HUES48 (cell line): ENCODE measurements at regions not wholly inside any gene's neighbourhood (a gene's known extent, or its start where the extent isn't known, plus 50 kb on each side); places are given as distances from the start of the nearest gene placed in this dataset.

ENCODE experiments used
- H3K27ac ChIP-seq: one replicate; pipeline ENCODE4 v1.7.0; 2013; ENCODE audit warnings: low read depth, low read length, inconsistent platforms
- H3K27me3 ChIP-seq: 2 replicates; pipeline ENCODE4 v1.6.1; 2013; ENCODE audit warnings: mild to moderate bottlenecking, low read length; ENCODE audit not compliant: control insufficient read depth, insufficient read depth
- H3K36me3 ChIP-seq: 2 replicates; pipeline ENCODE4 v1.6.1; 2013; ENCODE audit warnings: low read length; ENCODE audit not compliant: control insufficient read depth, insufficient read depth
- H3K4me1 ChIP-seq: 2 replicates; pipeline ENCODE4 v1.6.1; 2013; ENCODE audit warnings: mild to moderate bottlenecking, low read length; ENCODE audit not compliant: control insufficient read depth, insufficient read depth
- H3K4me3 ChIP-seq: 2 replicates; pipeline ENCODE4 v1.5.1; 2013; ENCODE audit warnings: mild to moderate bottlenecking, low read depth, low read length
- H3K9ac ChIP-seq: 2 replicates; pipeline ENCODE4 v1.6.1; 2013; ENCODE audit warnings: mild to moderate bottlenecking, low read depth, low read length, moderate library complexity
- H3K9me3 ChIP-seq: 2 replicates; pipeline ENCODE4 v1.6.1; 2013; ENCODE audit warnings: low read length; ENCODE audit not compliant: control insufficient read depth, insufficient read depth

DNA sequence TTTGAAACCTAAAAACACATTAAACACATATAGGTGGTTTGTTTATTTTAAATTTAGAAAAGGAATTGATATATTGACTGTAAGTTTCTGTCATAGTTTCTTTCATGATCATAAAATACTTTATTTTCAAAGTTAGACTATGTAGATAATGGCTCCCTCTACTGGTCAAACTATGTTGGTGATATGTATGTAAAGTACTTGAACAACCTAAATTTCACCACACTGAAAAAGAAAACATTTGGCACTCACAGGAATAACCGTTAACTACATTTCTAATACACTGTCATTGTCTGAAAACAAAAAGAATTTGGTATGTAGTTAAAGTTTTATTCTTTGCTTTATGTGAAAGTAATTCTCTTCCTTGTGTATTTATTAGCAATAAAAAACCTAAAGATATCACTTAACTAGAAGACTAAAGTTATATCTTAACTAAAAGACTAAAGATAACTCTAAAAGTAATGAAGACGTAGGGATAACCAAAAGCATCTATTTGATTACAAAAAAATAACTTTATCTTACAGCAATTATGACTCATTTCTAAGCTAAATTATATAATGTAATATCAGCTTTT is 427.5 kb downstream of the VGLL3 start:
- no peaks in the 10 kb centered on the region for H3K27me3 ChIP-seq
- H3K4me3 ChIP-seq, result no peak overlapping the region
- H3K36me3 ChIP-seq, result no peaks in the 10 kb centered on the region
- no peaks in the 10 kb centered on the region for H3K9me3 ChIP-seq
- H3K27ac ChIP-seq, result no peak overlapping the region
- no peak overlapping the region for H3K9ac ChIP-seq
- peaks cover 15% of the 10 kb centered on the region for H3K4me1 ChIP-seq

DNA sequence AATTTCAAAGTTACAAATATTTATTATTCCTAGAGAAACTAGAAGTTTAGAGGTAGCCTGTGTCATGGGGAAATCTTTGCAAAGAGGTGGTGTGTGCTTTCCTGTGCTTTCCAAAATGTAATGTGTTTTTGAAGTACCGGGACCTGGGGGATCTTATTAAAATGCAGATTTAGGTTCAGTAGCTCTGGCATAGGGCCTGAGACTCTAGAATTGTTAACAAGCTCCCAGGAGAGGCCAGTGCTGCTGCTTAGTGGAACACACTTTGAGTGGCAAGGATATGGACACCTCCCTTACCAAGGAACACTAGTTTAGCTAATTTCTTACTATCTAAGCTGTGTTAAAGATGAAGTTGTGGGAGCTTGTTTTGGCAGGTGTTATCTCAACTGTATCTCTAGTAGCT is 428.9 kb downstream of the VGLL3 start:
- H3K9ac ChIP-seq, result no peak overlapping the region
- H3K9me3 ChIP-seq, result no peaks in the 10 kb centered on the region
- no peaks in the 10 kb centered on the region for H3K27me3 ChIP-seq
- H3K27ac ChIP-seq, result peak overlapping the region; percentile 56
- H3K4me3 ChIP-seq, result no peak overlapping the region
- no peaks in the 10 kb centered on the region for H3K36me3 ChIP-seq
- peaks cover 15% of the 10 kb centered on the region for H3K4me1 ChIP-seq

DNA sequence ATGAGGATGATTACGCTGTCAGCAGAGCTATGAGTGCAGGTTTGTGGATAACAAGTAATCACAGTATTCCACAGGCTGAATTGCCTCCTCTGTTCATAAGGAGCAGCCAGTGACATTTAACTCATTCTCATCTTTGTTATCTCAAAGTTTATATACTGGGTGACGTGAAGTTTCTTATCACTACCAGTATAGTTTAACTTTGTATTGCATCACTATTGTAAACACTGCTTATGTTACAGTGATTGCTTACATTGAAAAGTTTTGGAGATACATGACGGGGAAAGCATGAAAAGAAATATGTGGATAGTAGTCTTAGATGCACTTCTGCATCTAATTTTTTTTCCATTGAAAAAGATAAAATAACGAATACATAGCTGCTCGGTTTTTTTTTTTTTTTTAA is 429.7 kb downstream of the VGLL3 start:
- peaks cover 15% of the 10 kb centered on the region for H3K4me1 ChIP-seq
- H3K4me3 ChIP-seq, result no peak overlapping the region
- H3K9me3 ChIP-seq, result no peaks in the 10 kb centered on the region
- no peaks in the 10 kb centered on the region for H3K27me3 ChIP-seq
- H3K9ac ChIP-seq, result no peak overlapping the region
- no peak overlapping the region for H3K27ac ChIP-seq
- no peaks in the 10 kb centered on the region for H3K36me3 ChIP-seq

DNA sequence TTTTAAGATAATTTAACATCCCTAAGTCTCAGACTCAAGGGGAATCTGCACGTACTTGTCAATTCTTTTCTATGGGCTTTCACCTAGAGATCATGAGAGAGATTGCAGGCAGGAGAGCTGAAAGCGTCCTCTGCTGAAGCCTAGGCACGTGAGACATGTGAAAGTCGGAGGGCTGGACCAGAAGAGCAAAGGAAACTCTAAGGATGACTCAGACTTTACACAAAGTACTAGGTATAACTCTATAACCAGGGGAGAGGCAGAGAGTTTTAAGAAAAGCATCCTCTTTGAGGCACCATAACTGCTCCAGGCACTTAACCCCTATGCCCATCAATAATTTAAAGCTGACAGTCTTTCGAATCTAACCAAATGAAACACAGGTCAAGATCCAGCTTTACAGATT is 436.6 kb downstream of the VGLL3 start:
- Histone ChIP-seq H3K27ac (no peak overlapping the region), H3K36me3 (no peaks in the 10 kb centered on the region), H3K27me3 (no peaks in the 10 kb centered on the region), H3K9me3 (no peaks in the 10 kb centered on the region), H3K4me1 (peaks cover 6% of the 10 kb centered on the region; the same call in 1 of the 2 replicates), H3K4me3 (no peak overlapping the region), H3K9ac (no peak overlapping the region)

DNA sequence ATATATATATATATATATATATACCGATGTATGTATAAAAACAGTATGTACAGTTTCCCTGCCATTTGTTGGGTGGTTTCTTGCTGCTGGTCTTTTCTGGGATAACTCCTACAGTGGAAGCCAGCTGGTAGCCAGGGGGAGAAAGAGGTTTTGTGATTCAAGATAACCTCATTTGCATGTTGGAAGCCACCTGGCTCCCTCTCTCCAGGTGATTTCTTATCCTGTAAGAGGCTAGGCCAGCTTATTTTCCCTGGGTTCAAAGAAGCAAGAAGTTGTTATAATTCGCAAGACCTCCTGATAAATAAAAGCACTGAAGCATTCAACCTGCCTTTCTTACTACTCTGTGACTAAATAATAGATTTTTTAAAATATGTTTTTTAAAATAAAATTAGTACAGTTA is 443.3 kb downstream of the VGLL3 start:
- H3K9me3 ChIP-seq, result no peaks in the 10 kb centered on the region
- peak overlapping the region; percentile 75 for H3K27ac ChIP-seq
- H3K4me1 ChIP-seq, result peaks cover 38% of the 10 kb centered on the region
- no peak overlapping the region for H3K9ac ChIP-seq
- H3K36me3 ChIP-seq, result no peaks in the 10 kb centered on the region
- H3K27me3 ChIP-seq, result no peaks in the 10 kb centered on the region
- H3K4me3 ChIP-seq, result no peak overlapping the region

DNA sequence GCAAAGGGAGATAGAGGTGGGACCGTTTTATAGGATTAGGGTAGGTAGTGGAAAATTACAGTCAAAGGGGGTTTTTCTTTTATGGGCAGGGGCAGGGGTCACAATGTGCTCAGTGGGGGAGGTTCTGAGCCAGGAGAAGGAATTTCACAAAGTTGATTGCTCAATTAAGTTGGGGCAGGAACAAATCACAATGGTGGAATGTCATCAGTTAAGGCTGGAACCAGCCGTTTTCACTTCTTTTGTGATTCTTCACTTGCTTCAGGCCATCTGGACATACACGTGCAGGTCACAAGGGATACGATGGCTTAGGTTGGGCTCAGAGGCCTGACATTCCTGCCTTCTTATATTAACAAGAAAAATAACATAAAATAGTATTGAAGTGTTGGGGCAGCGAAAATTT is 453.8 kb downstream of the VGLL3 start:
- Histone ChIP-seq H3K36me3 (no peaks in the 10 kb centered on the region), H3K27me3 (no peaks in the 10 kb centered on the region), H3K9me3 (peaks cover 17% of the 10 kb centered on the region), H3K27ac (no peak overlapping the region), H3K4me1 (no peaks in the 10 kb centered on the region), H3K9ac (no peak overlapping the region), H3K4me3 (no peak overlapping the region)

DNA sequence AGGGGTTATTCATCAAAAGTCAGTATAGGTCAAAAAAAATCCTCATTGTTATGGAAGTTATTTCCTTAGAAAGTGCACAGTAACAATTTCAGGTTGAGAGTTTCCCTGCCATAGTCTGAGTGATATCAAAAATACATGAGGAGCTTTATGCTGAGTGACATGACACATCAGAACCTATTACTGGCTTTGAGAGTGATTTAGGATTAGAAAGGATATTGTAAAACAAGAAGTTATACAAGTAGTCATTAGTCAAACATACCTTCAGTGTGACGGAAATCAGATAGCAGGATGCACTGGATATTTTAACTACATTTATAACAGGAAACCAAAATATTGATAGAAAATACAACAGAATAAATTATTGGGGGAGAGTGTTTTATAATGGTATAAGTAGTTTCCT is 471.1 kb downstream of the VGLL3 start:
- no peaks in the 10 kb centered on the region for H3K27me3 ChIP-seq
- H3K4me1 ChIP-seq, result no peaks in the 10 kb centered on the region
- H3K9ac ChIP-seq, result no peak overlapping the region
- H3K36me3 ChIP-seq, result no peaks in the 10 kb centered on the region
- H3K9me3 ChIP-seq, result no peaks in the 10 kb centered on the region
- no peak overlapping the region for H3K27ac ChIP-seq
- no peak overlapping the region for H3K4me3 ChIP-seq

DNA sequence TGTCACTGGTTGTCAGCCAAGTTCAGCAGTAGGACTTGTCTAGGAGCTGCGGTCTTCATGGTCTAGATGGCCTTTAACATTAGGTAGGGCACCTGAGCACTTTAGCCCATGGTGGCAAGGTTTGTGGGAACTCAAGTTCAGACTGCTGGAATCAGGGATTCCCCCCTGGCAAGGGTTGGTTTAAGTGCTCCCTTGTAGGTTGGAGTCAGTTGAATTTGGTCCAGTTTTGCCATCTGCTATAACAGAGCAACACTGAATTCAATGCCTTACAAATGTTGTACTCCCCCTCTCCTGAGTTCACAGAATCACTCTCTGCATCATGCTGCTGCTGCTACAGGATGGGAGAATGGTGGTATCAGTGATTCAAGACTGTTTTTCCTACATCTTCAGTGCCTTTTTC is 509.3 kb downstream of the VGLL3 start:
- Histone ChIP-seq H3K4me1 (no peaks in the 10 kb centered on the region), H3K36me3 (no peaks in the 10 kb centered on the region), H3K4me3 (no peak overlapping the region), H3K9ac (no peak overlapping the region), H3K27me3 (no peaks in the 10 kb centered on the region), H3K9me3 (no peaks in the 10 kb centered on the region), H3K27ac (no peak overlapping the region)

DNA sequence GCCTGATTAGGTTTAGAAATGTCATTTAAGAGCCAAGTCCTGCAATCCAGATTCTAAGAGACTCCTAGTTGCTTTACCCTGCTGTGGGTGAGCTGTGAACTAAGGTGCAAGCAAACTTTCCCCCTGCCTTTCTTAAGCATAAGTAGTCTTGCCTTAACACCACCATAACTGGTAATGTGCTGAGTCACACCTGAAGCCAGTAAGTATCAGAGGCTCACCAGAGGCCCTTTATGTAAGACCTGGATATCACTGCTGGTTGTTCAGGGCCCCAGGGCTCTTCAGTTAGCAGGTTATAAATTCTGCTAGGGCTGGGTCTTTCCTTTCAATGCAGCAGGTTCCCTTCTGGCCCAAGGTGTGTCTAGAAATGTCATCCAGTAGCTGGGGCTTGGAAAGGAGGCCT is 509.9 kb downstream of the VGLL3 start:
- Histone ChIP-seq H3K9ac (no peak overlapping the region), H3K9me3 (no peaks in the 10 kb centered on the region), H3K36me3 (no peaks in the 10 kb centered on the region), H3K27ac (no peak overlapping the region), H3K4me1 (no peaks in the 10 kb centered on the region), H3K4me3 (no peak overlapping the region), H3K27me3 (no peaks in the 10 kb centered on the region)

DNA sequence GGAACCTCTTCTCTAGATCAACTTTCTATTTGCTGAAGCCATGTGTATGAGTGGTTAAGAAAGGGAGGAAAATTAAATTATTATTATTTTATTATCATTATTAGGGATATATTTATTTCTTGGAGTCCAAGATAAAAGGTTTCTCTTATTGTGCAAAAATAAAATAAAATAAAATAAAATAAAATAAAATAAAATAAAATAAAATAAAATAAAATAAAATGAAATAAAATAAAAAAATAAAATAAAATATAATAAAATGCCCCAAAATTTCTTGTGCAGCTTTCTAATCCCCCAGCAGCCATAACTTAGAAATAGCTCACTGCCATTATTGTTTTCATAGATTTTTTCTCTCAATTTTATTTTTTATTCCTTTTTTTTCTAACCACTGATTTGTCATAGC is 526.8 kb downstream of the VGLL3 start:
- Histone ChIP-seq H3K27ac (no peak overlapping the region), H3K36me3 (no peaks in the 10 kb centered on the region), H3K4me1 (no peaks in the 10 kb centered on the region), H3K4me3 (no peak overlapping the region), H3K9me3 (no peaks in the 10 kb centered on the region), H3K9ac (no peak overlapping the region), H3K27me3 (no peaks in the 10 kb centered on the region)

DNA sequence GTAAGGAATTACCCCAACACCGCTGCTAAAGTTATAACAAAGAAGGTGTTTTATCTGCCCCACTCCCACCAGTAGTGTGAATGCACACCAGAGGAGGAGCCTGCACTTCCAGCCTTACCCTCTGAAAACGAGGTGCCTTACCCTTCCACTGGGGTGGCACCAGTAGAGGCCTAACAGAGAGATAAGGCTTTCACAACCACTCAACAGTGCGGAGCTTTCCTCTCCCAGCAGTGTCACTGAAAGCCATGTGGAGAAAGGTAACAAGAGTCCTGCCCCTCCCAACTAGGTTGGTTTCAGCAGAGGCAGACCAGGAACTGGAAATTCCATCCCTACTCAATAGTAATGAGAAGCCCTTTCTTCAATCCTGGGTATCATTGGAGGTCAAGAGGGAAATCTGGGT is 539.2 kb downstream of the VGLL3 start:
- no peak overlapping the region for H3K27ac ChIP-seq
- H3K4me3 ChIP-seq, result no peak overlapping the region
- H3K36me3 ChIP-seq, result no peaks in the 10 kb centered on the region
- no peaks in the 10 kb centered on the region for H3K9me3 ChIP-seq
- H3K27me3 ChIP-seq, result no peaks in the 10 kb centered on the region
- no peak overlapping the region for H3K9ac ChIP-seq
- no peaks in the 10 kb centered on the region for H3K4me1 ChIP-seq

DNA sequence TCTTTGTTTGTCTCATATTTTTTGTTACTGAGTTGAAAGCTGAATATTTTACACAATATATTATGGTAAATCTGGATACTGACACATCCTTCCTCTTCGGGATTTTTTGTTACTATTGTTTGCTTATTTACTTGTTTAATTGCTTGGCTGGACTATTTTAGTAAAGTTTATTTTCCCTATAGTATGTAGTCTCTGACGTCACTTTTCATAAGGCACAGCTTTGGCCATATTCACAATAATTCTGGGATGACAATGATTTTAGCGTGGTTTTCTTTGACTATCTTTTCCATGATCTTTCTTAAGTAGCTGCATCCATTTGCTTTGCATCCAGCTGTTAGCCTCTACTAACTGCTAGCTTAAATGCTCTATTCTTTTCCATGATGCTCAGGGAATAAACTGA is 552.4 kb downstream of the VGLL3 start:
- Histone ChIP-seq H3K27ac (no peak overlapping the region), H3K9me3 (no peaks in the 10 kb centered on the region), H3K36me3 (no peaks in the 10 kb centered on the region), H3K27me3 (no peaks in the 10 kb centered on the region), H3K4me3 (no peak overlapping the region), H3K9ac (no peak overlapping the region), H3K4me1 (no peaks in the 10 kb centered on the region)
